ENCODE measurements at regions not wholly inside any gene's neighbourhood (a gene's known extent, or its start where the extent isn't known, plus 50 kb on each side); places are given as distances from the start of the nearest gene placed in this dataset.

GRCh38 chr2:176748662-176749061 lies 463.9 kb upstream of the HNRNPA3 start:
- no peak overlapping the region for H3K4me3 ChIP-seq (ENCODE audit: low read depth, low read length)
- TF ChIP-seq CTCF (IDR thresholded peaks at IDR 0.05; ENCODE audit: borderline replicate concordance, insufficient read depth, low read depth, low read length) = no peak

GRCh38 chr2:176751314-176752227 lies 461.0 kb upstream of the HNRNPA3 start:
- H3K4me3 ChIP-seq (ENCODE audit: low read depth, low read length) = no peak overlapping the region
- TF ChIP-seq CTCF (IDR thresholded peaks at IDR 0.05; ENCODE audit: borderline replicate concordance, insufficient read depth, low read depth, low read length) = no peak

- no peak overlapping the region for H3K4me3 ChIP-seq (ENCODE audit: low read depth, low read length)
- no peak for TF ChIP-seq CTCF (IDR thresholded peaks at IDR 0.05; ENCODE audit: borderline replicate concordance, insufficient read depth, low read depth, low read length)
Observed at GRCh38 chr2:176752295-176752694, 460.3 kb upstream of the HNRNPA3 start.

GRCh38 chr2:176753205-176753604 lies 459.4 kb upstream of the HNRNPA3 start:
- TF ChIP-seq CTCF (IDR thresholded peaks at IDR 0.05; ENCODE audit: borderline replicate concordance, insufficient read depth, low read depth, low read length) = no peak
- H3K4me3 ChIP-seq (ENCODE audit: low read depth, low read length) = no peak overlapping the region

- no peak overlapping the region for H3K4me3 ChIP-seq (ENCODE audit: low read depth, low read length)
- TF ChIP-seq CTCF (IDR thresholded peaks at IDR 0.05; ENCODE audit: borderline replicate concordance, insufficient read depth, low read depth, low read length) = no peak
Observed at GRCh38 chr2:176753752-176754474, 458.7 kb upstream of the HNRNPA3 start.

- H3K4me3 ChIP-seq (ENCODE audit: low read depth, low read length) = no peak overlapping the region
- TF ChIP-seq CTCF (IDR thresholded peaks at IDR 0.05; ENCODE audit: borderline replicate concordance, insufficient read depth, low read depth, low read length) = no peak
Observed at GRCh38 chr2:176755537-176756135, 457.0 kb upstream of the HNRNPA3 start.

All from GM12875 (cell line).